Peyer's patch (tissue), 4 donors: ENCODE measurements at regions not wholly inside any gene's neighbourhood (a gene's known extent, or its start where the extent isn't known, plus 50 kb on each side); places are given as distances from the start of the nearest gene placed in this dataset.

Experiments
- POLR2A ChIP-seq, 2 donors: fragments of 450-650 bp; IDR thresholded peaks; one replicate each; pipeline ENCODE4 v1.5.1; 2017; ENCODE audit warnings: antibody characterized with exemption in 2 of 2, mild to moderate bottlenecking in 2 of 2, moderate library complexity in 2 of 2
- TF ChIP-seq, protein P1 (sequence below), 6 experiments: fragments of 450-650 bp in 4 of 6; fragments of 200-600 bp in 2 of 6; sonication (generic) in 1 of 6; IDR thresholded peaks; one replicate each; pipeline ENCODE4 v1.5.1; 2017 to 2019; ENCODE audit warnings: antibody characterized with exemption in 6 of 6, mild to moderate bottlenecking in 3 of 6, moderate library complexity in 1 of 6

DNA sequence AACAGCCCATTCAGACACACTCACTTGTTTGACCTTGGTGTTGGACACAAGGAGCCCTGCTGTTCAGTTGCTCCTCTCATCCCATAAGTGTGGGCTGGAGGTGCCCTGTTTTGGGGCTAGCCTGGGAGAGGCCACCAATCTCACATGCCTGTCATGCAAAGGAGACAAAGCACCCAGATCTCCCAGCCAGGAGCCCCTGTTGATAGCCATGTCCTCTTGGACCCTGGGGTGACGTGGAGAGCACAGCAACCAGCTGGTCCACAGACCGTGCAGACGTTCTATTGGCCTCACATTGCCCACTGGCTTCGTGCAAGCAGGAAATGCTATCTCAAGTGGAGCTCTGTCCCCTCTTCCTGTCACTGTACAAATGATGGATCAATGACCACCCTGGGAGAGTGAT, 240.8 kb downstream of the RPS24 start:
- TF ChIP-seq, protein P1, sequence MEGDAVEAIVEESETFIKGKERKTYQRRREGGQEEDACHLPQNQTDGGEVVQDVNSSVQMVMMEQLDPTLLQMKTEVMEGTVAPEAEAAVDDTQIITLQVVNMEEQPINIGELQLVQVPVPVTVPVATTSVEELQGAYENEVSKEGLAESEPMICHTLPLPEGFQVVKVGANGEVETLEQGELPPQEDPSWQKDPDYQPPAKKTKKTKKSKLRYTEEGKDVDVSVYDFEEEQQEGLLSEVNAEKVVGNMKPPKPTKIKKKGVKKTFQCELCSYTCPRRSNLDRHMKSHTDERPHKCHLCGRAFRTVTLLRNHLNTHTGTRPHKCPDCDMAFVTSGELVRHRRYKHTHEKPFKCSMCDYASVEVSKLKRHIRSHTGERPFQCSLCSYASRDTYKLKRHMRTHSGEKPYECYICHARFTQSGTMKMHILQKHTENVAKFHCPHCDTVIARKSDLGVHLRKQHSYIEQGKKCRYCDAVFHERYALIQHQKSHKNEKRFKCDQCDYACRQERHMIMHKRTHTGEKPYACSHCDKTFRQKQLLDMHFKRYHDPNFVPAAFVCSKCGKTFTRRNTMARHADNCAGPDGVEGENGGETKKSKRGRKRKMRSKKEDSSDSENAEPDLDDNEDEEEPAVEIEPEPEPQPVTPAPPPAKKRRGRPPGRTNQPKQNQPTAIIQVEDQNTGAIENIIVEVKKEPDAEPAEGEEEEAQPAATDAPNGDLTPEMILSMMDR (IDR thresholded peaks at IDR 0.05) = no peak
- no peak for TF ChIP-seq POLR2A (IDR thresholded peaks at IDR 0.05)
